Peyer's patch (tissue), 4 donors: ENCODE measurements at regions not wholly inside any gene's neighbourhood (a gene's known extent, or its start where the extent isn't known, plus 50 kb on each side); places are given as distances from the start of the nearest gene placed in this dataset.
"Not testable (repeated sequence)": the region's sequence is repeated elsewhere in the genome, so short reads cannot be mapped to it uniquely, and the experiment has no call there.

Experiments used
- DNase-seq, 3 donors: peaks; one replicate each; pipeline ENCODE4 v3.0.0-alpha.2; 2017 to 2019
- H3K27ac ChIP-seq, 4 donors: fragments of 200-600 bp; sonication (generic); one replicate each; pipeline ENCODE4 v1.5.1; 2016 to 2019
- H3K27me3 ChIP-seq, 2 donors: fragments of 200-600 bp; sonication (generic); one replicate each; pipeline ENCODE4 v1.5.1; 2019
- H3K36me3 ChIP-seq, 3 donors: fragments of 200-600 bp; sonication (generic); one replicate each; pipeline ENCODE4 v1.5.1; 2016 to 2019
- H3K4me1 ChIP-seq, 4 donors: fragments of 200-600 bp; sonication (generic); one replicate each; pipeline ENCODE4 v1.5.1; 2016 to 2019
- H3K4me3 ChIP-seq, 4 donors: fragments of 200-600 bp; sonication (generic); 1 replicate in 3 of 4; 2 replicates in 1 of 4; pipeline ENCODE4 v1.5.1; 2016 to 2019; ENCODE audit warnings: mild to moderate bottlenecking in 1 of 4
- H3K9me3 ChIP-seq, 4 donors: fragments of 200-600 bp; sonication (generic); one replicate each; pipeline ENCODE4 v1.5.1; 2016 to 2019; ENCODE audit warnings: mild to moderate bottlenecking in 1 of 4
- TF ChIP-seq, protein P1 (sequence below), 6 experiments: fragments of 450-650 bp in 4 of 6; fragments of 200-600 bp in 2 of 6; sonication (generic) in 1 of 6; IDR thresholded peaks; one replicate each; pipeline ENCODE4 v1.5.1; 2017 to 2019; ENCODE audit warnings: antibody characterized with exemption in 6 of 6, mild to moderate bottlenecking in 3 of 6, moderate library complexity in 1 of 6

- not testable (repeated sequence) for H3K27me3 ChIP-seq, DNase-seq
These were observed 473.3 kb downstream of the SPATA31A6 start for GRCh38 chr9:42656789-42657188.

DNA sequence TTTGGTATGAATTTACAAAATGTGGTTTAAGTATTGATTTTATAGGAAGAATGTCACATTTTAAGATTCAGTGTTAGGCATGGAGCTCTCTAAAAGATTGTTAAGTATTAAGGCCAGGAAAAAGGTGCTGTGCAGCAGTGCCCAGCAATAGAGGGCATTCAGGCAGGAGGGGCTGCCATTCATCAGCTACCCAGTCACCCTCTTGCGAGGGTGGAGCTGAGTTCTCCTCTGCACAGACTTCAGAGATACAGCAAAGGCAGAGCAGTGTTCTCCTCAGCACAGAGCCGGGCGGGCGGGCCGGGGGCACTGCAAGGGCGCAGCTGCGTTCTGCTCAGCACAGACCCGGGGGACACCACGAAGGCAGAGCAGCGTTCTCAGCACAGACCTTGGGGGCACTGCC lies 474.0 kb downstream of the SPATA31A6 start:
- H3K4me3 ChIP-seq, H3K9me3 ChIP-seq, H3K4me1 ChIP-seq, H3K27ac ChIP-seq, H3K36me3 ChIP-seq, DNase-seq, H3K27me3 ChIP-seq: not testable (repeated sequence)

More at GRCh38 chr9:42656789-42657188, 473.3 kb downstream of the SPATA31A6 start:
- not testable (repeated sequence) for H3K36me3 ChIP-seq, H3K4me3 ChIP-seq, H3K27ac ChIP-seq, H3K4me1 ChIP-seq, H3K9me3 ChIP-seq

DNA sequence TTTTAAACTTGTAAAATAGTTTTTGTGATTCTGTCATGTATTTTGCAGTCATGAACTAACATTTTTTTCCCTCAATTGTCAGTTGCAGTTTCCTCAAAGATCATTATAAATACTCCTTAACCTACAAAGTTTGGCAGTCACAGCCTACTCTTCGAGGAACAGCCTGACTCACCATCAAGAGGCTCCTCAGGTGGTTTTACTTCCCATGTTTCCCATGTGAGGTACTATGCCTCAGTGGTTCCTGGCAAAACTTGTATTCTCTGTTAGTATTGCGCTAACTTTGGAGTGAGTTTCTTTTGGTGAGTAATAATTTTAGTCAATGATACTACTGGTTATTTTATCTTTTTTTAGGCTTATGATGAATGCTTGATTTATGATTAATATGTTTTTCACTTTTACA lies 513.7 kb downstream of the SPATA31A6 start:
- H3K27ac ChIP-seq, H3K36me3 ChIP-seq, H3K27me3 ChIP-seq, H3K4me1 ChIP-seq, DNase-seq, H3K4me3 ChIP-seq, H3K9me3 ChIP-seq: not testable (repeated sequence)

DNA sequence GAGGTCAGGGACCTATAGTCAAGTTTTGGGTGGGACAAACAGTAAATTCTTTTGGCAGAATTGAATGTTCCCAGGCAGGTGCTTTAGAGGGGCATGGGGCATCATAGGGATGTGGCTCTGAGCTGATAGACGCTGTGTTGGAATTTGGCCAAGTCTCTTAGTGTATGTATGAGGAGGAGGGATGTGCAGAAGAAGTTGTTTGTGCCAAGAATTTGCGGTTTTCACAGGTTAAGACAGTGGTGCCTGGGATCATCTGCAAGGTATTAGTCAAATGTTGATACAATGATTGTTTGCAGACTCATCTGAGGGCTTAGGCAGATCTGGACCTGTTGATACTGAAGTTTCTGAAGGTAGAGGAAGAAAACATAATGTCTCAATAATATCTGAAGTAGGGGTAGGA lies 519.4 kb downstream of the SPATA31A6 start:
- not testable (repeated sequence) for H3K9me3 ChIP-seq, H3K27ac ChIP-seq, H3K4me3 ChIP-seq, DNase-seq, H3K4me1 ChIP-seq, H3K36me3 ChIP-seq, H3K27me3 ChIP-seq

GRCh38 chr9:42724841-42725835 lies 541.7 kb downstream of the SPATA31A6 start:
- H3K4me3 ChIP-seq, H3K27me3 ChIP-seq, H3K36me3 ChIP-seq, H3K4me1 ChIP-seq, H3K27ac ChIP-seq, H3K9me3 ChIP-seq: not testable (repeated sequence)
- DNase-seq = peak in 1 of 3 donors; percentile 55

DNA sequence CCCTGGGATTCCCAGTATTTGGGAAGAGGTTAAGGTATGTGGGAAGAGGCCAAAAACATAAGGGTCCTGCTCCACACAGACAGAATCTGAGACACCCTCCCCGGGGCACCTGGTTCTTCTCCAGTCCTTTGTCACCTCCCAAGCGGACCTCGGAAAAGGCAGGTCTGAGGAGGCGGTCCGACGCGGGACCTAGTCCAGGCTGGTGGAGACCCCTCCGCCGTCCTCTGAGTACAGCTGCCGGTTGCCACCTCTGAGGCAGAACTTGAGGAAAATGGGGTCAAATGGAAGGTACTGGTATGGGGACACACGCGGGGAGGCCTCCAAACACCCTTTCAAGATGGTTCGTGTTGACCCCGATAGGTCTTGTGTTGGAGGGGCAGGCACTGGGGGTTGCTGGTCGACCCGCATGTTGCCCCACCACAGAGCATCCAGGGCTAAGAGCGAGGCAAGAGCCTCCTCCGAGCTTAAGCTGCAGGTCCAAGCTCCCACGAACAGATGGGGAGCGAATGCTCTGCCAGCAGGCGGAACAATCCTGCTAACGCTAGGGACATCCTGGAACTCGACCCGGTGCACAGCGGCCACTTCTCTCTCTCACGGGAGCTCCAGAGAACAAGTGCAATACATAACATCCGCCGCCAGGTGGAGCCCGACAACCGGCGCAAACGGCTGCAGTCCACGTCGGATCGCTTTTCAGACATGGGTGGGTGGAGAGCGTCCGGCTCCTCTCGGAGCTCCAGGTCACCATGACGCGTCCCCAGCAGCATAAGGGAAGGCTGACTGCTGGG lies 559.8 kb downstream of the SPATA31A6 start:
- H3K36me3 ChIP-seq, H3K4me1 ChIP-seq, H3K27ac ChIP-seq, H3K27me3 ChIP-seq, H3K4me3 ChIP-seq, H3K9me3 ChIP-seq: not testable (repeated sequence)
- peak; percentile 26 to 72 (median 72) for DNase-seq
- TF ChIP-seq, protein P1, sequence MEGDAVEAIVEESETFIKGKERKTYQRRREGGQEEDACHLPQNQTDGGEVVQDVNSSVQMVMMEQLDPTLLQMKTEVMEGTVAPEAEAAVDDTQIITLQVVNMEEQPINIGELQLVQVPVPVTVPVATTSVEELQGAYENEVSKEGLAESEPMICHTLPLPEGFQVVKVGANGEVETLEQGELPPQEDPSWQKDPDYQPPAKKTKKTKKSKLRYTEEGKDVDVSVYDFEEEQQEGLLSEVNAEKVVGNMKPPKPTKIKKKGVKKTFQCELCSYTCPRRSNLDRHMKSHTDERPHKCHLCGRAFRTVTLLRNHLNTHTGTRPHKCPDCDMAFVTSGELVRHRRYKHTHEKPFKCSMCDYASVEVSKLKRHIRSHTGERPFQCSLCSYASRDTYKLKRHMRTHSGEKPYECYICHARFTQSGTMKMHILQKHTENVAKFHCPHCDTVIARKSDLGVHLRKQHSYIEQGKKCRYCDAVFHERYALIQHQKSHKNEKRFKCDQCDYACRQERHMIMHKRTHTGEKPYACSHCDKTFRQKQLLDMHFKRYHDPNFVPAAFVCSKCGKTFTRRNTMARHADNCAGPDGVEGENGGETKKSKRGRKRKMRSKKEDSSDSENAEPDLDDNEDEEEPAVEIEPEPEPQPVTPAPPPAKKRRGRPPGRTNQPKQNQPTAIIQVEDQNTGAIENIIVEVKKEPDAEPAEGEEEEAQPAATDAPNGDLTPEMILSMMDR (IDR thresholded peaks at IDR 0.05) = peak; percentile 24 to 64 (median 44)

- not testable (repeated sequence) for H3K36me3 ChIP-seq, DNase-seq, H3K27me3 ChIP-seq, H3K9me3 ChIP-seq, H3K27ac ChIP-seq, H3K4me1 ChIP-seq, H3K4me3 ChIP-seq
These were observed 573.8 kb downstream of the SPATA31A6 start for GRCh38 chr9:42757251-42757650.

- not testable (repeated sequence) for H3K27me3 ChIP-seq, H3K9me3 ChIP-seq, DNase-seq, H3K4me1 ChIP-seq, H3K4me3 ChIP-seq, H3K27ac ChIP-seq, H3K36me3 ChIP-seq
These were observed 575.9 kb downstream of the SPATA31A6 start for GRCh38 chr9:42759320-42759719.

GRCh38 chr9:42782201-42782600 lies 598.7 kb downstream of the SPATA31A6 start:
- not testable (repeated sequence) for H3K4me3 ChIP-seq, H3K27ac ChIP-seq, H3K27me3 ChIP-seq, H3K9me3 ChIP-seq, H3K36me3 ChIP-seq, DNase-seq, H3K4me1 ChIP-seq

DNA sequence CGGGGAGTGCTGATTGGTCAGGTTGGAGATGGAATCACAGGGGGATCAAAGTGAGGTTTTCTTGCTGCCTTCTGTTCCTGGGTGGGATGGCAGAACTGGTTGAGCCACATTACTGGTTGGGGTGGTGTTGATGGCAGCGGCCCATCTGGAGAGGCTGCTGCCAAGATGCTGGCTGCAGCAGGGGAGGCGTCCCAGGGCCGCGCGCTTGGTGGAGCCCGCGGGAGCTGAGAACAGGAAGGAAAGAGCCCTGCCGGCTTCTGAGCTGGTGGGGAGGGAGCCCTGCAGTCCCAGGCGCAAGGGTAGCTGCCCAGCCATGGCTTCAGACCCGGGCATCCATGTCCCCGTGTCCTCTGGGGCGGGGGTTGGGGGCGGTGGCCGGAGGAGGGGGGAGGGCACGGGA lies 609.3 kb downstream of the SPATA31A6 start:
- not testable (repeated sequence) for H3K36me3 ChIP-seq

GRCh38 chr9:42798571-42798970 lies 615.1 kb downstream of the SPATA31A6 start:
- not testable (repeated sequence) for H3K27me3 ChIP-seq, DNase-seq, H3K4me1 ChIP-seq, H3K9me3 ChIP-seq, H3K27ac ChIP-seq, H3K36me3 ChIP-seq, H3K4me3 ChIP-seq

More for the DNA sequence above, 609.3 kb downstream of the SPATA31A6 start:
- not testable (repeated sequence) for H3K9me3 ChIP-seq, DNase-seq, H3K4me3 ChIP-seq, H3K27me3 ChIP-seq, H3K4me1 ChIP-seq, H3K27ac ChIP-seq

DNA sequence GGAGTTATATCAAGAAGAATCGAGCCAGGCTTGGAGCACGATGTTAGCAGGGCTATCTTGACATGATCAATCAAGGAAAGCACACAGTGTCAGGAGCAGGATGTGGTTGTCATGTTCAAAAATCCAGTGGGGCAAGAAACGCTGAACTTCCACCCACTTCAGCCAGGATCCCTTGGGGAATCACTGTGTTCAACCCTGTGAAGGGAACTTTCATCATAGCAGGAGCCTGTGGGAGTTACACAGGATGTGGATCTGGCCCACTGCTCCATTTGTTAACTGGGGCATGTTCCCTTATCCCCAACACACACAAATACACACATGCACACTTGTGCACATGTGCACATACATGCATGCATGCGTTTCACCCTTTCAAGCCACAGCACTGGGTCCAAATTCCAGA lies 619.3 kb downstream of the SPATA31A6 start:
- not testable (repeated sequence) for DNase-seq, H3K4me1 ChIP-seq, H3K9me3 ChIP-seq, H3K36me3 ChIP-seq, H3K27ac ChIP-seq, H3K27me3 ChIP-seq, H3K4me3 ChIP-seq

GRCh38 chr9:42806674-42807073 lies 623.2 kb downstream of the SPATA31A6 start:
- DNase-seq, H3K4me1 ChIP-seq, H3K27me3 ChIP-seq, H3K36me3 ChIP-seq, H3K27ac ChIP-seq, H3K4me3 ChIP-seq, H3K9me3 ChIP-seq: not testable (repeated sequence)

DNA sequence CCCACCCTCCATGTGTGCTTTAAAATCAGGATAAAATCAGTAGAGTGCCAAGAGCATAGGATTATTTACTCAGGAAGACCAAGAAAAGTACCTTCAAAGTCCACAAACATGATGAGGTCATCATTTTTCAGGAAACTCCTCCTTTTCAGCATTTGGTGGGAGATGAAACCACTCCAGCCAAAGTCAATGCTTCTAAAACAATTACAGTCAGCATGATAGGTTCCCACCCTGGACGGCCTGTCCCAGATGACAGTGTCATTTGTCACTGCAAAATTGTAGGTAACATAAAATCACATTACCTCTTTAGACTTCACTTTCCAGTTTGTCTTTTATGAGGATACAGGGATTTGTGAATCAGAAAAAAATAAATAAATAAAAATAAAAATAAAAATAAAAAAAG lies 638.0 kb downstream of the SPATA31A6 start:
- DNase-seq = not testable (repeated sequence)

More for the DNA sequence above, 638.0 kb downstream of the SPATA31A6 start:
- not testable (repeated sequence) for H3K36me3 ChIP-seq, H3K9me3 ChIP-seq, H3K4me1 ChIP-seq, H3K4me3 ChIP-seq, H3K27ac ChIP-seq, H3K27me3 ChIP-seq
